RPMI7951 (cell line): ENCODE measurements at regions not wholly inside any gene's neighbourhood (a gene's known extent, or its start where the extent isn't known, plus 50 kb on each side); places are given as distances from the start of the nearest gene placed in this dataset.
A peak's percentile ranks its signal among the peaks of the same experiment; 100 is the strongest.
"Not testable (repeated sequence)": the region's sequence is repeated elsewhere in the genome, so short reads cannot be mapped to it uniquely, and the experiment has no call there.

Experiments
- DNase-seq: peaks from one replicate; pipeline ENCODE4 v3.0.0-alpha.2; 2012; ENCODE audit warnings: low read depth

GRCh38 chr4:13984991-13985800 lies 357.7 kb upstream of the BOD1L1 start:
- DNase-seq = peak; percentile 81

DNA sequence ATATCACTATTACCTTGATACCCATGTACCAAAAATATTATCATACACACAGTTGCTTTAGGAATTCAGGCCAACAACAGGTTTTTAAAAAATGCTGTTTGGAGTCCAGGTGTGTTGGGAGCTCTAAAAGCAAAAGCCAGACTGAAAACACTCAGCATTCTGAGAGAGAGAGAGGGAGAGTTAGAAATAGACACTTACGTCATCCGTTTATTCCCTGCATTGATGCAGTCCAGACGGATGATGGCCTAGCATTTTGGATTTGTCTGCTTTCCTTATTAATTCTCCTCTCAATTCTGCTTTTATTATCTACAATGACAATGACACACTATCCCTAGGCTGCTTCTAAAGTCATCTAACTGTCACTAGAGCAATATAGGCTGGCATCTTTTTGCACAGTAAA lies 358.3 kb upstream of the BOD1L1 start:
- DNase-seq = no peak

DNA sequence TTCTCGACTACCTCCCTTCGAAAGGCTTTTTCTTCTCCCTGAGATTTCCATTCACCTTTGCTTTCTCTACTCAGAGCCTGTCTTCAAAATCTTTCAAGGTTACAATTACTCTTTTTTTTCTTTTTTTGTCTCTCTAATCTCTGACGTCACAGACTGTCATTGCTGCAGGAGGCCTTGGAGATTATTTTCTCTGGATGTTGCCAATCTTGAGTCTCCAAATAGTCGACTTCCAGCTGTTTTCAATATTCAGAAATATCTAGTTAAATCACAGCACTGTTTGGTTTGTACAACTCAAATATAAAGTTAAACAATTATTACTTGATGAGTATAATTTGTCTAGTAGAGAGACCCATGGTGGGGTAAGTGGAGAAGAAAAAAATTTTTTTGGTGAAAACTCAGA lies 359.0 kb upstream of the BOD1L1 start:
- no peak for DNase-seq

- DNase-seq = peak; percentile 98
These were observed 361.1 kb upstream of the BOD1L1 start for GRCh38 chr4:13988353-13989305.

GRCh38 chr4:13989501-13989900 lies 362.0 kb upstream of the BOD1L1 start:
- peak; percentile 93 for DNase-seq

- DNase-seq = peak; percentile 76
These were observed 363.4 kb upstream of the BOD1L1 start for GRCh38 chr4:13990596-13991589.

- no peak for DNase-seq
These were observed 364.5 kb upstream of the BOD1L1 start for GRCh38 chr4:13992041-13992440.

GRCh38 chr4:13992975-13993520 lies 365.5 kb upstream of the BOD1L1 start:
- no peak for DNase-seq

DNA sequence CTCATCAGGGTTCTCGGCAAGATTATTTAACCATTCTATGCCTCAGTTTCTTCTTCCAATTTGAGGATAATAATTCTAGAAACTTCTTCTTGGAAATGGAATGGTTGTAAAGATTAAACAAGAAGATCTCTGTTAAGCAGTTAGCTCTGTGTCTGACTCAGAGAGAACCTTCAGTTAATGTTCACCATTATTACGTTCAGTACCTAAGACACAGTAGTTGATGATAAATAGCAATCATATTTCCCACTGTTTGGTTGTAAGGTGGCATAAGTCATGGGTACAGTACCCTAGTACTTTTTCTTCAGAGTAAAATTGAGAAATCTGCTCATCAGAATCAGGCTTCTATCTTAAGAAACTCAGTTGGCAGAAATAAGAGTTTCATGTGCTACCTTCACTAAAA lies 366.5 kb upstream of the BOD1L1 start:
- no peak for DNase-seq

GRCh38 chr4:13998850-13999445 lies 371.4 kb upstream of the BOD1L1 start:
- DNase-seq = no peak

DNA sequence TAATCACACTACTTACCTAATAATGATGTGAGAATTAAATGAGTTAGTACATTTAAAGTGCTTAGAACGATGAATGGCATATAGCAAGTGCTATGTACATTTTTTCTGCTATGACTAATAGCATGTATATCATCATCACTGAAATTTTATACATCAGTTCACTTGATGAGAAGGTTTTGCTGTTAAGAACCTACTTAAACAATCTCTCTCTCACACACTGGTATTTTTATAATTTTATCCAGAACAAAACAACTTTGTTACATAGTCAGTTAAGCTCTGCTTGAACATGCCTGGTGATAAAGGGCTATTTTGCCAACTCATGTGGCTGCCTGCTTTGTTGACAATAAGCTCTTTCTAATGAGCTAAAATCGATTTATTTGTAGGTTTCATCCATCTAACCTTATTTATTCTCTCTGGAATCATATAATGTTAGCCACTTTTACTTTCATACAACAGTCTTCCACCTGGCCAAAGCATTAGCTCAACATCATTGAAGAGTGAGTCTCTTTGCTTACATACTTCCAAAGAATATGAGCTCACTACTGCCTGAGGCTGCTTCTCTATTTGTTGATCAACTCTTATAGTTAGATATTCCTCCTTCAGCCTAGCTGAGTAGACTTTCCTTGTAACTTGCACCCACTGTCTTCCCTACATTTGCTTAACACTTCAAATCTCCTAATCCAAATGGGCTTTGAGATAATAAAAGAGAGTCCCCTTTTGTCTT lies 372.7 kb upstream of the BOD1L1 start:
- no peak for DNase-seq

DNA sequence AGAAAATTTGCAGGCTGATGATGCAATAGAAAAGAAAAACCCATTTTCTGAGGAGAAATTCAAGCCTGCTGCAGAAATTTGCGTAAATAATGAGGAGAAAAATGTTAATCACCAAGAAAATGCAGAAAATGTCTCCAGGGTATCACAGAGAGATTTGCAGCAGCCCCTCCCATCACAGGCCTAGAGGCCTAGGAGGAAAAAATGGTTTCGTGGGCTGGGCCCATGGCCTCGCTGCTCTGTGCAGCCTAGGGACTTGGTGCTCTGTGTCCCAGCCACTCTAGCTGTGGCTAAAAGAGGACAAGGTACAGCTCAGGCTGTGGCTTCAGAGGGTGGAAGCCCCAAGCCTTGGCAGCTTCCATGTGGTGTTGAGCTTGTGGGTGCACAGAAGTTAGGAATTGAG lies 374.8 kb upstream of the BOD1L1 start:
- not testable (repeated sequence) for DNase-seq

GRCh38 chr4:14008494-14008893 lies 381.0 kb upstream of the BOD1L1 start:
- no peak for DNase-seq

DNA sequence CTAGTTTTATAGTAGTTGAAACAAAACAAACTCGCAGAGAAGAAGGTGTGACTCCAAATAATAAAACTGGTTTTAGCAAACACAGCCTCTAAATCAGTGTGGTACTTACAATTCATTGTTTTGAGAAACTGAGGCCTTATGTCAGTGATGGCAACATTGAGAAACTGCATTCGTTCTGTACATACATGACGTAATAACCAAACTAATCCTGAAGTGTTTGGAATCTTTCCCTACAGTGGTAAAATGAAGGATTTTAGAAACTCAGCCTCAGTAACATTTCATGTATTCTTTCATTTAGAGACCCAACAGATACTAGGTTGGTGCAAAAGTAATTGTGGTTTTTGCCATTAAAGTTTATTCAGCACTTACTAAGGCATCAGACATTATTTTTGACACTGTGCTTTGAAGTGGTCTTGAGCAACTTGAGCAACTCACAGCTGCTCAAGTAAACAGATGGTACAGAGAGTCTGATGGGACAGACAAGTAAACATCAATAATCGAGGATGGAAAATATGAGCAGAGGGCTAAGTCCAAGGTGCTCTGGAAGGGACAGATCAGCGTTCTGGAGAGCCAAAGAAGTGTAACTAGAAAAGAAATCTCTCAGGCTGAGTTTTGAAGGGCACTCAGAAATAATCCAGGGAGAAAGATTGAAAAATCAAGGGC lies 390.8 kb upstream of the BOD1L1 start:
- no peak for DNase-seq

DNA sequence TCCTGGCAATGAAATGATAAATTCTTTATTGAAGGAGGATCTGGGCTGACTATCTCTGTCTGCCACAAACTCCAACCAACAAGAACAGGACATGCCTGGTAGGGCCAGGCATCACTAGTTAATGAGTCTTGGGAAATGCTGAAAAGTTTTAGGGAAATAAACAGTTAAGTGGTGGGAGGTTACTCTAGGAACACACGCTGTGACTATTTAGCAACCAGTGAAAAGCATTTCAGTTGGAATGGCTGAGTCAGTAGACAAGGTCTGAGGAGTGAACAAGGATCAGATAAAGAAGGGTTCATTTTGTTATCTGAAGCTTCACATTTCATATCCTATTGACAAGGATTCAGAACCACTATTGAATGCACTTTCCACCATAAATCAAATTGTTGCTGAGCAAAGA lies 394.9 kb upstream of the BOD1L1 start:
- DNase-seq = peak; percentile 15

GRCh38 chr4:14023036-14023435 lies 395.5 kb upstream of the BOD1L1 start:
- DNase-seq = peak; percentile 42

DNA sequence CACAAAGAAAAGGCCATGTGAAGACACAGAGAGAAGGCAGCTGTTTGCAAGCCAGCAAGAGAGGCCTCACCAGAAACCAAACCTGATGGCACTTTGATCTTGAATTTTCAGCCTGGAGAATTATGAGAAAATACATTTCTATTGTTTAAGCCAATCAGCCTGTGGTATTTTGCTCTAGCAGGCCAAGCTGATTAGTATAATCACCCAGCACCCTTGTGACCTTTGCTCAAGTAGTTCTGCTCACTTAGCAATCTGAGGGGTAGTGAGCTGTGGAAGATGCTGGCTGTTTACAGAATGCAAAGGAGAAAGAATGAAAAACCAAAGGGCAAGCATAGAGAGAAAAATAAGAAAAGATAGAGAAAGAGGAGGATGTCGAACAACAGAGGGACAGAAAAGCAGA lies 396.4 kb upstream of the BOD1L1 start:
- no peak for DNase-seq

- DNase-seq = no peak
These were observed 397.6 kb upstream of the BOD1L1 start for GRCh38 chr4:14025111-14025510.

GRCh38 chr4:14025891-14026290 lies 398.4 kb upstream of the BOD1L1 start:
- no peak for DNase-seq

GRCh38 chr4:14028862-14029261 lies 401.3 kb upstream of the BOD1L1 start:
- DNase-seq = no peak
